Globus pallidus (tissue), 1 donor: ENCODE measurements at regions not wholly inside any gene's neighbourhood (a gene's known extent, or its start where the extent isn't known, plus 50 kb on each side); places are given as distances from the start of the nearest gene placed in this dataset.
A peak's percentile ranks its signal among the peaks of the same experiment; 100 is the strongest.

Source experiments
- DNase-seq: peaks from one replicate; pipeline ENCODE4 v3.0.0-alpha.2; 2015; ENCODE audit warnings: low spot score

GRCh38 chr5:8473016-8473415 lies 604.1 kb downstream of the MTRR start:
- no peak for DNase-seq

GRCh38 chr5:8473827-8474568 lies 605.0 kb downstream of the MTRR start:
- DNase-seq = no peak

DNA sequence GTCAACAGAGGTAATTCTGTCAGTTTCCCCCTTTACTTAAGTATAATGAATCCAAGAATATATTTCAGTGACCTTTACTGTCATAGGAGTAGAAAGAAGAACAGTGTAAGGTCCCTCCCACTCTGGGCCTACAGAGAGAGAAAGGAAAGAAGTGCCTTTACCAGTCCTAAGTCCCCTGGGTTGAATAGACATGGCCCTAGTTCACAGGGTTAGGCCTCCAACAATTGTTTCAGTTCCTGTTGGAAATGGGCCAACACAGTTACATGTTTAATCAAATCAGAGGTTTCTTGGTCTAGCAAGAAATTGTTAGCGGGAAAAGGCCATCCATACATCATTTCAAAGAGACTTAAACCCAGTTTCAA lies 605.6 kb downstream of the MTRR start:
- no peak for DNase-seq

GRCh38 chr5:8478326-8478725 lies 609.4 kb downstream of the MTRR start:
- no peak for DNase-seq

DNA sequence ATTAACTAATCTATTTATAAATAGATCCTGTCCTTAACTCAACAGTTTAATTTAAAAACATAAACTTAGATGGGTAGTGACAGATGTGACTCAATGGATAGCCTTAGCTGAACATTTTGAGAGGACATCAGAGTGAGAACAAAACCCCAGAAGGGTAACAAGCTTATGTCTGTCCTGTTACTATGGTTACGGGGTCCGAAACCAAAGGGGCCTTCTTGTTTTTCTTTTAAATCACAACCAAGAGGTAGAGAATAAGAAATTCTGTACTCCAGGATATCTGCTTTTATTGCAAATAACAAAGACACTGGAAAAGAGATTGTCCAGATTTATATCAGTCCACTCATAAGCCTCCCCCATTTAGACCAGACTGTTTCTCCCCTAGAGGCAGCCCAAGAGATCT lies 612.1 kb downstream of the MTRR start:
- no peak for DNase-seq

DNA sequence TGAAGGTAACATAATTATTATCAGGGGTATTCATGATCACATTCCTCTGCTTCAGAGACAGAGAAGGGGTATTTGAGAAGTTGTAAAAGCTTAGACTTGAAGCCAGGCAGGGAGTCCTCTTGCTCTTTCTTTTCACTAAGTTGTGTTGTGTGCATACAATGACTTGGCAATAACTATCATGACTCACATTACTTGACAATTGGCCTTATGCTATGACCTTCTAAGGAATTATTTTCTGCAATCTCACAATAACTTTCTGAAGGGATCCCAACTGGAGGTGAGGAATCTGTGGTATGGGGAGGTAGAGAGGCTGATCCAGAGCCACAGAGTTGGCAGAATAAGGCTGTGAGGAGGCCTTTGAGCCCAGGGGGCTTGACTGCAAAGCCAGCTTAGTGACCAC lies 622.3 kb downstream of the MTRR start:
- DNase-seq = no peak

DNA sequence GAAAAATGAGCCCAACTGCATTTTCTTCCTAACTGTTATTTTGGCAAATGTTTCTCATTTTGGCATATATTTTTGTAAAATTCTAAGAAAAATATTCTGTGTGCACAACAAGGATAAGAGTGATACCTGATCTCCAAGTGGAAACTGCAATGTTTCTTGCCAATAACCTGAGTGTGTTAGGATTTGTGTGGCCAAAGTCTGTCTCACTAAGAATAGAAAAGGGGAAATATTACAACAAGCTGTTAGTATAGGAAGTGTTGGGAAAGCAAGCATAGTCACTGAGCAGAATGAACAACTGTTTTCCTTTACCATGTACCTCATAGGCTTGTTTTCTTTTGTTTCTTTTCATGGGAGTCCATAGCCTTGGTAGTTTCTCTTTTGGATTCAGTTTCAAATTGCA lies 624.2 kb downstream of the MTRR start:
- no peak for DNase-seq

DNA sequence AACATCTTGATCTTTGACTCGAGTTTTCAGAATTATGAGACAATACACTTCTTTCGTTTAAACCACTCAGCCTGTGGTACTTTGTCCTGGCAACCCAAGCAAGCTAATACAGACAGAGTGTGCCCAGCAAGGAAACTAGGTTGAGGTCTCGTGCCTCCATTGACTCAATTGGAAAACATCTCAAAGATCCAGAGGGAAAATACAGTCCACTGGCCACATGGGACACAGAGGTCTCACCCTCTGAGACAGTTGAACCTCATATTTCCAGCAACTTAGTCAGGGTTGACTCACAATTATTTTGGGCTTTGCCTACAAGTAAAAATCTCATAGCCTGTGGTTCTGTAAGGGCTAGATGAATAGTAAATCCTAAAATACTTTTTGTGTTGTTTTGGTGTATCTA lies 631.5 kb downstream of the MTRR start:
- no peak for DNase-seq

DNA sequence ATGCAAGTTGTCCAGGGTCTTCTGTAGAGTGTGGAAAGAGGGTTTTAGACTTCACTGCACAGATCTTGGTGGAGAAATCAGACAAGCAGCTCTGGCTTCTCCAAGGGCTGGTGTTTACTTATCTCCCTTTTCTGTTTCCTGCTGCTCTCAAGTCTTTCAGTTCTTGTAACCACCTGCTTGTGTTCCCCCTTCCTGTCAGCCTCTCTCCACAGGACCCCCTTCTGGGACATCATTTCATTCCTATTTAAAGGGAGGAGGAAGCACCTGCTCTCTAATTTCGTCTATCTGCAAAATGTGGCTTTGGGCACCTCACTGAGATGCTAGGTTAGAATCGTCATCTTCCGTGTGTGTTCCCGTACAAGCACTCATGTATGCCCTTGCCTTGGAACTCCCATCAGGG lies 636.2 kb downstream of the MTRR start:
- no peak for DNase-seq

- DNase-seq = no peak
Observed at GRCh38 chr5:8508231-8508630, 639.3 kb downstream of the MTRR start.

GRCh38 chr5:8516356-8516755 lies 647.4 kb downstream of the MTRR start:
- no peak for DNase-seq

GRCh38 chr5:8517456-8517855 lies 648.5 kb downstream of the MTRR start:
- DNase-seq = no peak

DNA sequence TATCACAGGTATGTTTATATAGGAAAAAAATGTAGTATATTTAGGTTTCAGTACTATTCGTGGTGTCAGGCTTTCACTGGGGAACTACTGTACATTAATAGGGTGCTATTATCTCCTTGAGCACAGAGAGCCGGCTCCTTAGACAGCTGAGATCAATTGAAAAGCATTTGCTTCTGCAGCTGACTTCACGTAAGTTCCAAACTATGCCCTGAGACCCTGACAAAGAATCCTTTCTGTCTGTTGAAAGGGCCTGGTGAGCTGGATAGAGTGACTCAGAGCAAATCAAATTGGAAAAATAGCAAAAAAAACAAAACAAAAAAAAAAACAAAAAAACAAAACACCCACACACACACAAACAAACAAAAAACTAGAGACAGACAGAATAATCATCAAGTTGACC lies 652.0 kb downstream of the MTRR start:
- peak; percentile 21 for DNase-seq

DNA sequence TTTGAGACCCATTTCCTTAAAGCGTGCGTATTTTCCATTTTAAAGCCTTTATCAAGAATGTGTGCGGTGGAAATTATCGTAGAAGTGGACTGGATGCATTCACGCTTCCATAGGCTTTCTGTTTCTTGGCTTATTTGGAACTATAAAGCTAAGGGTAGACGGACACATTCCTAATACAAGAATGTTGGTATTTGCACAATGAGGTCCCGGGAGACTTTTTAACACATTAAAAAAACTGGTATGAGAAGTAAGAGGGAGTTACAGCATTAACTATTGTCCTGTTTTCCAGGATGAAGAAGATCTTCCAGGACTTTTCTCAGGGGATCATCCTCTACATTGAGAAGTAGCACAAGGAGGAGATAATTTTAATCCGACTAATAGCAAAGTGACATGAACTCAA lies 653.0 kb downstream of the MTRR start:
- DNase-seq = no peak

- no peak for DNase-seq
Observed at GRCh38 chr5:8522646-8523045, 653.7 kb downstream of the MTRR start.

DNA sequence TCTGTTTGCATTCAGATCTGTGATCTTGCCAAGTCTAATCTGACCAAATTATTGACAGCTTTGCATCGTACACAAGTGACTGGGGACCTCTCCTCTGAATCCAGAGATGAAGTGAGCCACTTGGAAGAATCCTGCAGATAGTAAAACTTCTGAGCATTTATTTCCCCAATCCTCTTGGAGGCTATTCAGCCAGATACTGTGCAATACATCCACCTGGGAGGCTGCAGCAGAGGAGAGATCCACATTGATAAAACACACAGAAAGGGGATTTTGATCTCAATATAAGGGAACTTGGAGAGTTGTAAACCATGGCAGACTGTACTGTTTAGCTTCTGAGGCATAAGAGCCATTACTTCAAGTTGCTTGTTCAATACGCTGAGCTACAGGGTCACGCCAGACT lies 654.6 kb downstream of the MTRR start:
- no peak for DNase-seq

- DNase-seq = no peak
Observed at GRCh38 chr5:8525819-8526218, 656.9 kb downstream of the MTRR start.

- DNase-seq = no peak
Observed at GRCh38 chr5:8528106-8528505, 659.2 kb downstream of the MTRR start.

- no peak for DNase-seq
Observed at GRCh38 chr5:8538821-8539220, 669.9 kb downstream of the MTRR start.

DNA sequence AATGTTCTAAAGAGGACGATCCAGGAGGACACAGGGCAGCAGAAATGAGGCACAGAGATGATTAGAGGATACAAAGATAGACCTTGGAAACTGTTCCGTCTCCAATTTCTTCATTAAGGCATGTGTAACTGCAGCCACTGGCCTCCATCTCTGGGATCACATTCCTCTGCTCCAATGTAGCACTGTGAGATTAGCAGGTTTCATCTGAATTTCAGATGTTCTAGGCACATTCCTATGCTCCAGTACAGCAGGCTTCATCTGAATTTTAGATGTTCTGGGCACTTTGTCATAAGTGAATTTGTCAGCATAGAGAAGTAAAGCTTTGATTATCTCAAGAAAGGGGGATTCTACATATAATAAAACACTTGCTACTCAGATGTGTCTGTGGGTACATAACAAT lies 671.4 kb downstream of the MTRR start:
- no peak for DNase-seq

GRCh38 chr5:8550921-8551320 lies 682.0 kb downstream of the MTRR start:
- DNase-seq = no peak

- no peak for DNase-seq
Observed at GRCh38 chr5:8553364-8553763, 684.4 kb downstream of the MTRR start.

DNA sequence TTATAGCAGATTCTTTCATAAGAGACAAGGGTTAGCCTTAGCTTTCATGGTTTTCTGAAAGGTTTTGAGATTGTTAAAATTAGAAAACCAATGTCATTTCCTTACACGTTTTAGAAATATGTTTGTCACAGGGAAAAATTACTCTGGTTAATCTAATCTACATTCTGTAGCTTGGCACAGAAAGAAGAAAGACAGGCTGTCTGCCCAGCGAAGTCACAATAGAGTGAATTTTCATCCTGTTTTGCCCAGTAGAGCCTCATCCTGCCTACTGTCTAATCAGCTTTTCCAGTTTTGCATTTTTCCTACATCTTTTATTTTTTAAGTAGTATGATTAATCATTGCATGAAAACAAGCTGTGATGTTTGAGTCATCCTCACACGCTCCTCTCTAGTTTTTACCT lies 688.8 kb downstream of the MTRR start:
- DNase-seq = no peak

GRCh38 chr5:8560776-8561175 lies 691.8 kb downstream of the MTRR start:
- DNase-seq = no peak
